ENCODE measurements at regions not wholly inside any gene's neighbourhood (a gene's known extent, or its start where the extent isn't known, plus 50 kb on each side); places are given as distances from the start of the nearest gene placed in this dataset.

DNA sequence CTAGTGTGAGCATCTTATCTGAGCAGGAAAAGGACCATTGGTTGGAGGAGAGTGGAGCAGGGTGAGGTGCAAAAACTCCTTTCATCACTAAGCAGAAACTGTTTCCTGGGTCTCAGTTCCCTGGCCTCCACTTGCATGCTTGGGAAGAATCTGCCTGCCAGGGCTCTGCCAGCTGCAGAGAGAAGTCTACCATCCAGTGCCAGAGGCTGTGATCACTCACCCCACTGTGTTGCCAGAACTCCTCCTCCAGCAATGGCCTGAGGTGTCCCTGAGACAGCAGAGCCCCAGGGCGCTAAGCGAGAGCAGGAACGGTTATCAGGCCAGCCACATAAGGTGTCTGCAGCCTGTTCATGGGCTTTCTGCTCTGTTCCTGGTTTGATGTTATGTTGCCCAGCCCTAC lies 991.4 kb downstream of the CCSER2 start:
- H3K4me2 ChIP-seq (ENCODE audit: insufficient read depth, low read length): no peak overlapping the region
- H3K36me3 ChIP-seq (ENCODE audit: control insufficient read depth, insufficient read depth, low read length): no peaks in the 10 kb centered on the region
- ChIA-PET CTCF (ENCODE audit: low intra/inter-chr PET ratio) (no interaction called here), POLR2A (no interaction called here)
- no peaks in the 10 kb centered on the region for H3K79me2 ChIP-seq (ENCODE audit: control insufficient read depth, insufficient read depth, low read length)
- no TSS peak for BruUV-seq (replicated peaks)
- no peak for DNase-seq (ENCODE audit: extremely low read depth in 1 of 4, low spot score in 3 of 4)
- H3K4me3 ChIP-seq: no peak overlapping the region
- WGBS (ENCODE audit: insufficient coverage, low coverage, missing lambda C conversion rate): 0% methylated on average over 3 of the region's 3 CpGs
- no peak overlapping the region for H2AFZ ChIP-seq (ENCODE audit: low read depth, low read length)
- no peaks in the 10 kb centered on the region; the same call in 1 of the 2 replicates for H3K9me3 ChIP-seq (replicated peaks; ENCODE audit: control insufficient read depth, insufficient read depth, low read depth, low read length)
- no peak for FAIRE-seq
- no peak overlapping the region for H3K9ac ChIP-seq (ENCODE audit: insufficient read depth in 1 of 2, low read depth in 2 of 2, low read length in 2 of 2)
- TF ChIP-seq ZNF197 (CRISPR knock-in tag; IDR thresholded peaks at IDR 0.05; ENCODE audit: low read depth) (no peak), ZNF124 (CRISPR knock-in tag; IDR thresholded peaks at IDR 0.05) (no peak), RBM17 (IDR thresholded peaks at IDR 0.05; ENCODE audit: borderline replicate concordance, low read depth, low read length) (no peak)
- TF ChIP-seq, protein P1, sequence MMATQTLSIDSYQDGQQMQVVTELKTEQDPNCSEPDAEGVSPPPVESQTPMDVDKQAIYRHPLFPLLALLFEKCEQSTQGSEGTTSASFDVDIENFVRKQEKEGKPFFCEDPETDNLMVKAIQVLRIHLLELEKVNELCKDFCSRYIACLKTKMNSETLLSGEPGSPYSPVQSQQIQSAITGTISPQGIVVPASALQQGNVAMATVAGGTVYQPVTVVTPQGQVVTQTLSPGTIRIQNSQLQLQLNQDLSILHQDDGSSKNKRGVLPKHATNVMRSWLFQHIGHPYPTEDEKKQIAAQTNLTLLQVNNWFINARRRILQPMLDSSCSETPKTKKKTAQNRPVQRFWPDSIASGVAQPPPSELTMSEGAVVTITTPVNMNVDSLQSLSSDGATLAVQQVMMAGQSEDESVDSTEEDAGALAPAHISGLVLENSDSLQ (IDR thresholded peaks at IDR 0.05): no peak
- in situ Hi-C loops (cut with MboI) (no loop called here), intact Hi-C loops (cut with micrococcal nuclease) (no loop called here)
- H4K20me1 ChIP-seq (replicated peaks; ENCODE audit: control insufficient read depth, insufficient read depth, low read length): no peaks in the 10 kb centered on the region
- no peaks in the 10 kb centered on the region for H3K9me1 ChIP-seq (ENCODE audit: control insufficient read depth, insufficient read depth, low read length)
- no peak for ATAC-seq
- no peaks in the 10 kb centered on the region for H3K27me3 ChIP-seq (ENCODE audit: control insufficient read depth in 2 of 2, insufficient read depth in 2 of 2, low read length in 2 of 2)
- H3K27ac ChIP-seq (ENCODE audit: extremely low read depth, low read depth, low read length): no peak overlapping the region
- no peaks in the 10 kb centered on the region for H3K4me1 ChIP-seq (replicated peaks in 1 of 2; ENCODE audit: control insufficient read depth in 2 of 2, insufficient read depth in 2 of 2, low read length in 2 of 2)

DNA sequence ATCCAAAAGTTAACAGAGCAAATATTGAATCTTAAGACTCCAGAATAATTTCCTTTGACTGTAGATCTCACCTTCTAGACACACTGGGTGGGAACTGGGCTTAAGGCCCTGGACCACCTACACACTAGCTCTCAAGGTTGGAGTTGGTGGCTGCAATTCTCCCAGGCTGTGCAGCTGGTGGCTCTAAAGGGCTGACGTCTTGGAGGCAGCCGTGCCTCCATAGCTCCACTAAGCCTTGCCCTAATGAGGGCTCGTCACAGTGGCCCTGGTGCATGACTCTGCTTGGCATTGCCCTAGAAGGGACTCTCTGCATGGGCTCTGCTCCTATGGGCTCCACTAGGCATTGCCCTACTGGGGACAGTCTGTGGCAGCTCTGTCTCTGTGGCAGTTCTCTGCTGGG lies 1005.2 kb downstream of the CCSER2 start:
- Histone ChIP-seq H3K9me3 (replicated peaks; ENCODE audit: control insufficient read depth, insufficient read depth, low read depth, low read length) (no peaks in the 10 kb centered on the region), H3K36me3 (ENCODE audit: control insufficient read depth, insufficient read depth, low read length) (no peaks in the 10 kb centered on the region), H3K9me1 (ENCODE audit: control insufficient read depth, insufficient read depth, low read length) (no peaks in the 10 kb centered on the region), H3K27ac (ENCODE audit: extremely low read depth, low read depth, low read length) (no peak overlapping the region), H3K4me3 (no peak overlapping the region), H3K4me1 (replicated peaks in 1 of 2; ENCODE audit: control insufficient read depth in 2 of 2, insufficient read depth in 2 of 2, low read length in 2 of 2) (no peaks in the 10 kb centered on the region), H4K20me1 (replicated peaks; ENCODE audit: control insufficient read depth, insufficient read depth, low read length) (no peaks in the 10 kb centered on the region), H3K27me3 (ENCODE audit: control insufficient read depth in 2 of 2, insufficient read depth in 2 of 2, low read length in 2 of 2) (no peaks in the 10 kb centered on the region), H2AFZ (ENCODE audit: low read depth, low read length) (no peak overlapping the region), H3K79me2 (ENCODE audit: control insufficient read depth, insufficient read depth, low read length) (no peaks in the 10 kb centered on the region), H3K9ac (ENCODE audit: insufficient read depth in 1 of 2, low read depth in 2 of 2, low read length in 2 of 2) (no peak overlapping the region), H3K4me2 (ENCODE audit: insufficient read depth, low read length) (no peak overlapping the region)
- in situ Hi-C loops (cut with MboI) (no loop called here), intact Hi-C loops (cut with micrococcal nuclease) (no loop called here)
- CTCF ChIA-PET (ENCODE audit: low intra/inter-chr PET ratio): no interaction called here
- DNase-seq (ENCODE audit: extremely low read depth in 1 of 4, low spot score in 3 of 4) (no peak), ATAC-seq (no peak), FAIRE-seq (no peak)
- BruUV-seq (replicated peaks): no TSS peak
- POLR2A ChIA-PET: no interaction called here
- WGBS (ENCODE audit: insufficient coverage, low coverage, missing lambda C conversion rate): 3% methylated on average over 3 of the region's 3 CpGs
- TF ChIP-seq, protein P2, sequence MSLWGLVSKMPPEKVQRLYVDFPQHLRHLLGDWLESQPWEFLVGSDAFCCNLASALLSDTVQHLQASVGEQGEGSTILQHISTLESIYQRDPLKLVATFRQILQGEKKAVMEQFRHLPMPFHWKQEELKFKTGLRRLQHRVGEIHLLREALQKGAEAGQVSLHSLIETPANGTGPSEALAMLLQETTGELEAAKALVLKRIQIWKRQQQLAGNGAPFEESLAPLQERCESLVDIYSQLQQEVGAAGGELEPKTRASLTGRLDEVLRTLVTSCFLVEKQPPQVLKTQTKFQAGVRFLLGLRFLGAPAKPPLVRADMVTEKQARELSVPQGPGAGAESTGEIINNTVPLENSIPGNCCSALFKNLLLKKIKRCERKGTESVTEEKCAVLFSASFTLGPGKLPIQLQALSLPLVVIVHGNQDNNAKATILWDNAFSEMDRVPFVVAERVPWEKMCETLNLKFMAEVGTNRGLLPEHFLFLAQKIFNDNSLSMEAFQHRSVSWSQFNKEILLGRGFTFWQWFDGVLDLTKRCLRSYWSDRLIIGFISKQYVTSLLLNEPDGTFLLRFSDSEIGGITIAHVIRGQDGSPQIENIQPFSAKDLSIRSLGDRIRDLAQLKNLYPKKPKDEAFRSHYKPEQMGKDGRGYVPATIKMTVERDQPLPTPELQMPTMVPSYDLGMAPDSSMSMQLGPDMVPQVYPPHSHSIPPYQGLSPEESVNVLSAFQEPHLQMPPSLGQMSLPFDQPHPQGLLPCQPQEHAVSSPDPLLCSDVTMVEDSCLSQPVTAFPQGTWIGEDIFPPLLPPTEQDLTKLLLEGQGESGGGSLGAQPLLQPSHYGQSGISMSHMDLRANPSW (CRISPR knock-in tag; IDR thresholded peaks at IDR 0.05): no peak
- TF ChIP-seq ZNF143 (CRISPR knock-in tag; IDR thresholded peaks at IDR 0.05) (no peak), PCBP1 (IDR thresholded peaks at IDR 0.05; ENCODE audit: low read depth, low read length, poor library complexity, severe bottlenecking) (no peak)
- TF ChIP-seq, protein P3, sequence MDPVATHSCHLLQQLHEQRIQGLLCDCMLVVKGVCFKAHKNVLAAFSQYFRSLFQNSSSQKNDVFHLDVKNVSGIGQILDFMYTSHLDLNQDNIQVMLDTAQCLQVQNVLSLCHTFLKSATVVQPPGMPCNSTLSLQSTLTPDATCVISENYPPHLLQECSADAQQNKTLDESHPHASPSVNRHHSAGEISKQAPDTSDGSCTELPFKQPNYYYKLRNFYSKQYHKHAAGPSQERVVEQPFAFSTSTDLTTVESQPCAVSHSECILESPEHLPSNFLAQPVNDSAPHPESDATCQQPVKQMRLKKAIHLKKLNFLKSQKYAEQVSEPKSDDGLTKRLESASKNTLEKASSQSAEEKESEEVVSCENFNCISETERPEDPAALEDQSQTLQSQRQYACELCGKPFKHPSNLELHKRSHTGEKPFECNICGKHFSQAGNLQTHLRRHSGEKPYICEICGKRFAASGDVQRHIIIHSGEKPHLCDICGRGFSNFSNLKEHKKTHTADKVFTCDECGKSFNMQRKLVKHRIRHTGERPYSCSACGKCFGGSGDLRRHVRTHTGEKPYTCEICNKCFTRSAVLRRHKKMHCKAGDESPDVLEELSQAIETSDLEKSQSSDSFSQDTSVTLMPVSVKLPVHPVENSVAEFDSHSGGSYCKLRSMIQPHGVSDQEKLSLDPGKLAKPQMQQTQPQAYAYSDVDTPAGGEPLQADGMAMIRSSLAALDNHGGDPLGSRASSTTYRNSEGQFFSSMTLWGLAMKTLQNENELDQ (CRISPR knock-in tag; IDR thresholded peaks at IDR 0.05; ENCODE audit: borderline replicate concordance): no peak
- TF ChIP-seq, protein P4, sequence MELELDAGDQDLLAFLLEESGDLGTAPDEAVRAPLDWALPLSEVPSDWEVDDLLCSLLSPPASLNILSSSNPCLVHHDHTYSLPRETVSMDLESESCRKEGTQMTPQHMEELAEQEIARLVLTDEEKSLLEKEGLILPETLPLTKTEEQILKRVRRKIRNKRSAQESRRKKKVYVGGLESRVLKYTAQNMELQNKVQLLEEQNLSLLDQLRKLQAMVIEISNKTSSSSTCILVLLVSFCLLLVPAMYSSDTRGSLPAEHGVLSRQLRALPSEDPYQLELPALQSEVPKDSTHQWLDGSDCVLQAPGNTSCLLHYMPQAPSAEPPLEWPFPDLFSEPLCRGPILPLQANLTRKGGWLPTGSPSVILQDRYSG (tag; conservative IDR thresholded peaks at IDR 0.05; ENCODE audit: low read depth): no peak

Data from K562 (cell line).